Thymus (tissue), 11 donors: ENCODE measurements at regions not wholly inside any gene's neighbourhood (a gene's known extent, or its start where the extent isn't known, plus 50 kb on each side); places are given as distances from the start of the nearest gene placed in this dataset.

Experiments used
- DNase-seq, 9 donors: peaks; one replicate each; pipeline ENCODE4 v3.0.0-alpha.2; 2013; ENCODE audit warnings: low spot score in 9 of 9, low read depth in 6 of 9, missing footprints in 1 of 9
- H3K27ac ChIP-seq, 2 donors: one replicate each; pipeline ENCODE4 v1.5.1; 2013; ENCODE audit warnings: control low read depth in 1 of 2, low read depth in 1 of 2, low read length in 1 of 2, mild to moderate bottlenecking in 1 of 2, moderate library complexity in 1 of 2
- H3K27me3 ChIP-seq, 2 donors: one replicate each; pipeline ENCODE4 v1.5.1; 2013; ENCODE audit warnings: low read length in 1 of 2; ENCODE audit not compliant: control insufficient read depth in 2 of 2, insufficient read depth in 1 of 2
- H3K36me3 ChIP-seq, 2 donors: one replicate each; pipeline ENCODE4 v1.5.1; 2013; ENCODE audit warnings: low read length in 1 of 2, mild to moderate bottlenecking in 1 of 2, moderate library complexity in 1 of 2; ENCODE audit not compliant: control insufficient read depth in 2 of 2, insufficient read depth in 2 of 2
- H3K4me1 ChIP-seq, 2 donors: one replicate each; pipeline ENCODE4 v1.5.1; 2013; ENCODE audit warnings: low read length in 2 of 2; ENCODE audit not compliant: control insufficient read depth in 2 of 2, insufficient read depth in 2 of 2
- H3K4me3 ChIP-seq, 2 donors: one replicate each; pipeline ENCODE4 v1.5.1; 2013; ENCODE audit warnings: low read length in 2 of 2, control low read depth in 1 of 2, mild to moderate bottlenecking in 1 of 2
- H3K9me3 ChIP-seq, 2 donors: one replicate each; pipeline ENCODE4 v1.5.1; 2013; ENCODE audit warnings: low read length in 1 of 2, mild to moderate bottlenecking in 1 of 2; ENCODE audit not compliant: control insufficient read depth in 2 of 2, insufficient read depth in 1 of 2
- WGBS: extraction: QIAGEN DNeasy Blood & Tissue Kit; methylation state at CpG from one replicate; pipeline ENCODE4 v1.1.7; 2013; 5-methylcytosine and 5-hydroxymethylcytosine counted together
- donor health status: healthy.

DNA sequence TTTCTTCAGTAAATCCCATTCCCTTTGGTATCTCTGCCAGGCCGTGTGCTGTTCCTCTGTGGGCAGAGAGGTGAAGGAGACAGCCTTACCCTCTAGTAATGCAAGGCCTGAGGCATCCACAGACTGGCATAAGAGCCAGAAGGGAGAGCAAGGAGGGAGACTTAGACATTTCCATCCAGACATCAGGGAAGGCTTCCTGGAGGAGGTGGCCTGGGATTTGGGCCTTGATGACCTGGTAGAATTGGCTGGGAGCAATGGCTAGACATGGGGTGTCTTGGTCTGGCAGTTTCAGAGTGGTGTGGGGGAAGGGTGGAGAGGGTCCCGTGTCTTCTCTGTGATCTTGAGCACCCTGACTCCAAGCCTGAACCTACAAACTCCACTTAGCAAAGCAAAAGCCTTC lies 81.8 kb downstream of the RHOB start:
- Histone ChIP-seq H3K4me3 (no peak overlapping the region), H3K4me1 (peaks cover 0 to 3% of the 10 kb centered on the region in 2 donors), H3K27me3 (peaks cover 0 to 26% of the 10 kb centered on the region in 2 donors), H3K27ac (no peak overlapping the region), H3K9me3 (no peaks in the 10 kb centered on the region), H3K36me3 (no peaks in the 10 kb centered on the region)
- 88% methylated on average over 2 of the region's 2 CpGs for whole genome bisulfite sequencing
- DNase-seq = no peak

DNA sequence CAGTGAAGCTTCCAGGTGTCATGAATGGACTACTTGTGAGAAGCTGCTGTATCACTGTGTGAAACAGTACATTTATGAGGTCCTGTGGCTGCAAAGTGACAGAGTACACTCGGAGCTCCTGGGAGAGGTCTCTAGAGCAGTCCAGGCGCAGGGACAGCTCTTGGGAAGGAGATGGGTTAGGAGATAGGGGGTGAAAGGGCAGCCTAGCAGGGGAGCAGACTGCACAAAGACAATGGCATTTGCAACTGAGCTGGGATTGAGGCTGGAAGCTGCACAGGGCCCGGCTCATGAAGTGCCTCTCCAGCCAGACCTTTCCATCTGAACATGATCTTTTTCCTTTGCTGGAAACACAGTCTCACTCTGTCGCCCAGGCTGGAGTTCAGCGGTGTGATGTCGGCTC lies 83.6 kb downstream of the RHOB start:
- no peak overlapping the region for H3K27ac ChIP-seq
- DNase-seq = no peak
- peaks cover 0 to 11% of the 10 kb centered on the region in 2 donors for H3K27me3 ChIP-seq
- no peak overlapping the region for H3K4me3 ChIP-seq
- H3K9me3 ChIP-seq = no peaks in the 10 kb centered on the region
- no peaks in the 10 kb centered on the region for H3K4me1 ChIP-seq
- no peaks in the 10 kb centered on the region for H3K36me3 ChIP-seq
- 96% methylated on average over 6 of the region's 6 CpGs for WGBS

DNA sequence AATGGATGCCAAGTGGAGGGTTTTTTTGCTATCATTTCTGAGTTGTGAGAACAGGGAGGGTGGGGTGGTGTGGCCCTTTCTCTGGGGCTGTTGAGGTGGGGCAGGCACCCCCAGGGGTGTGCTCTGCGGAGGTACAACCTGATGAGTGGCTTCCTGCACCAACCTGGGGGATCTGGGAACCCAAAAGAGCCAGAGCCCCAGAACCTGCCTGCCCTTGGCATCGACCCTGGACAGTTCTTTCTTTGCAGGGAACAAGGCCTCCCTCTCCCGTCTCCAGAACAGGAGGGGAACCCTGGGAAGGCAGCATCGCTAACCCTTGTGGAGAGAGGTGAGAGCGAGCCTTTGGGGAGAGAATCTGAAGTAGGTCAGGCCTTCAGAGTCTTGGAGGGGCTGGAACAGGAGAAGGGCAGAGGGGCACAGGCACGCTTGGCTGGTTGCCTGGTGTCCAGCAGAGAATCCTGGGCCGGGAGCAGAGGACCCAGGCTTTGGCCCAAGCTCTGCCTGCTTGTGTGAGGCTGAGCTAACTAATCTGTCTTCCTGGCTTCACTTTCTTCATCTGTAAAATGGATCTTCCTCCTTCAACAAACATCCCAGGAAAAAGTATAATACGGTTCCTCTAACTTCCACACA lies 84.9 kb downstream of the RHOB start:
- DNase-seq = no peak
- Histone ChIP-seq H3K4me3 (no peak overlapping the region), H3K9me3 (no peaks in the 10 kb centered on the region), H3K36me3 (no peaks in the 10 kb centered on the region), H3K27ac (no peak overlapping the region), H3K27me3 (peaks cover 0 to 10% of the 10 kb centered on the region in 2 donors), H3K4me1 (no peaks in the 10 kb centered on the region)
- 85% methylated on average over 8 of the region's 8 CpGs for WGBS

DNA sequence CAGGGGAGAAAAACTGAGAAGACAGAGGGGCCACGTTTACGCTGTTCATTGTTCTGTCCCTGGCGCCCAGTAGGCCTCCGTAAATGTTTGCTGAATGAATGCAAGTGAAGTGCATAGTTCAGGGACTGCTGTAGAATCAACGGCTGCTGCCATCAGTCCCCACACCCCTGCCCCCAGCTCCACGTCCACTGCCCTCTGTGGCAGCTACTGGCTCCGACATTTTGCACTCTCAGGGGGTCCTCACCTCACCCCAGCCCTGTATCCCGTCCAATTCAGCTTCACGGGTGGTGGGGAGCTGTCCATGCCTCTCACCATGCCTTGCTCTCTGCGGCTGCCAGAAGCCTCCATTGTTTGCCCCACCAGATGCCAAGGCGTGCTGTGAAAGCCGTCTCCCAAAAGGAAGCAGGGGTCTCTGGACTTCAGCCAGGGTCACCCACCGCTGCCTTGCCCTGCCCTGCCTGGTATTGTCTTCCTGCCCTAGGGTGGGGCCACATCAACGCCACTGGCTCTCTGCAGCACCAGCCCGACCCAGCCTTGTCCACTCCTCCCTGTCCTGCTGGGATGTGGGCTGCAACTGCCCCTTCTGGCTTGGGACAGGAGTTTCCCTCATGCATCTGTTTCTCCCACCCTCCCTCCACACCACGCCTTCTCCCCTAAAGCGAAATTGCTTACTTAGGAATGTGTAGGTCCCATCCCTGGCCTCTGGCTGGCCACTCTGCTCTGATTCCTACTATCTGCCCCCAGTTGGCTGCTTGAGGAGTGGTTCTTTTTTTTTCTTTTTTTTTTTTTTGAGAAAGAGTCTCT lies 86.0 kb downstream of the RHOB start:
- 87% methylated on average over 17 of the region's 17 CpGs for WGBS
- DNase-seq = no peak

DNA sequence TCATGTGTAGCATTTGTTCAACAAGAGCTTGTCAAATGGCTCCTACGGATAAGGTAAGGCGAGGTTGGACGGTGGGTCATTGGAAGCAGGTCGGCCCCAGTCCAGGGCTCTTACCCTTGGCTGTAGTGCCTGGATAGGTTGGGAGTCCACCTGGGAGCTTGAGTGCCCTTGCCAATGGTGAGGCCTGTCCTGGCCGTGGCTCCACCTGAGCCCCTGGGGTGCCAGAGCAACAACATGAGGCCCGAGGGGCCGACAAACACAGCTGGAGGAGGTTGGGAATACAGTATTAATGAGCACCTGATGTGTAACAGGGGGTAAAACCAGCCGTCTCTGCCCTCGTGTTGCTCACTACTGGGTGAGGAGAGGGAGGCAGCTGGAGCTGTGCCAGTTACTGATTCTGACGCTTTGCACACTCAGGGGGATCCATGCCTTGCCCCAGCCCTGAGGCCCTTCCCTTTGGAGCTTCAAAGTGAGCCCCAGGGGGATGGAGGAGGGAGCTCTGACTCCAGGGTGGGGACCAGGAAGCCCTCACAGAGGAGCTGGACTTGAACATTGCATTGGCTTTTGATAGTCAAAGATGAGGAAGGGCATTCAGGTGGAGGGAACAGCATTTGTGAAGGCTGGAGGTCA lies 87.2 kb downstream of the RHOB start:
- Histone ChIP-seq H3K36me3 (no peaks in the 10 kb centered on the region), H3K4me1 (no peaks in the 10 kb centered on the region), H3K27me3 (peaks cover 0 to 4% of the 10 kb centered on the region in 2 donors), H3K27ac (no peak overlapping the region), H3K9me3 (no peaks in the 10 kb centered on the region), H3K4me3 (no peak overlapping the region)
- DNase-seq = no peak
- 96% methylated on average over 10 of the region's 10 CpGs for WGBS

More for the DNA sequence above, 86.0 kb downstream of the RHOB start:
- Histone ChIP-seq H3K27ac (no peak overlapping the region), H3K4me3 (no peak overlapping the region), H3K4me1 (no peaks in the 10 kb centered on the region), H3K9me3 (no peaks in the 10 kb centered on the region), H3K27me3 (peaks cover 0 to 5% of the 10 kb centered on the region in 2 donors), H3K36me3 (no peaks in the 10 kb centered on the region)

DNA sequence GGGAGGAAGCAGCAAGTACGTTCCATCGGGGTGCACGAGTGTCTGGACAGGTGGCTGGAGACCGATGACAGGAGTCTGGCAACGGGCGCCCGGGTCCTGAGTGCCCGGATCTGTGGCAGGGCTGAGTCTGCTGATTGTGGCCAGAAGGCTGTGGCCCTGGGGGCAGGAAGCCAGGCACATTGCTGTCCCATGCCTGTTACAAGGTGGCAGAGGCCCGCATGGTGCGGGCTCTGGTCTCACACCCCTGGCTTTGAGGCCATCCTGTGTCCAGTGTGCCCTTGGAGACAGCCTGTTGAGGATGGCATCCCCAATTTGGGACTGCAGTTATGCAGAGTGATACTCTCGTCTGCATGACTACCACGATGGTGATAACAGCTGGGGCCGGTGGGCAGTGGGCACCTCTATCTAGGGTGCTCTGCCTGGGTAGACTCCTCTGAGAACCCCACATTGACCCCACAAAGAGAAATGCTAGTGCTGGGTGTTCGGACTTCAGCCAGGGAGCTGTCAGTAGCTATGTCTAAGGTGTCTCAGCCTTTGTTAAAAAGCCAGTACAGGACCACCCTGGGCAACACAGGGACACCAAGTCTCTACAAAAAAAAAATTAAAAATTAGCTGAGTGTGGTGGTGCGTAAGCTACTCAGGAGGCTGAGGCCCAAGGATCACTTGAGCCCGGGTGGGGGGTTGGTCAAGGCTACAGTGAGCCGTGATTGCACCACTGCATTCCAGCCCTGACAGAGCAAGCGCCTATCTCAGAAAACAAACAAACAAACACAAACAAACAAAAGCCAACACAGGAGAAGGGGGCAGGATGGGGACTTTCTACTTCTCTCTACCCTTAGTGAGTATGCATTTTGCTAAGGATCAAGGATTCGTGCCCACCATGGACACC lies 88.3 kb downstream of the RHOB start:
- DNase-seq = no peak
- H3K27ac ChIP-seq = no peak overlapping the region
- no peaks in the 10 kb centered on the region for H3K36me3 ChIP-seq
- peaks cover 0 to 4% of the 10 kb centered on the region in 2 donors for H3K27me3 ChIP-seq
- 97% methylated on average over 19 of the region's 19 CpGs for WGBS
- H3K9me3 ChIP-seq = no peaks in the 10 kb centered on the region
- no peak overlapping the region for H3K4me3 ChIP-seq
- no peaks in the 10 kb centered on the region for H3K4me1 ChIP-seq

DNA sequence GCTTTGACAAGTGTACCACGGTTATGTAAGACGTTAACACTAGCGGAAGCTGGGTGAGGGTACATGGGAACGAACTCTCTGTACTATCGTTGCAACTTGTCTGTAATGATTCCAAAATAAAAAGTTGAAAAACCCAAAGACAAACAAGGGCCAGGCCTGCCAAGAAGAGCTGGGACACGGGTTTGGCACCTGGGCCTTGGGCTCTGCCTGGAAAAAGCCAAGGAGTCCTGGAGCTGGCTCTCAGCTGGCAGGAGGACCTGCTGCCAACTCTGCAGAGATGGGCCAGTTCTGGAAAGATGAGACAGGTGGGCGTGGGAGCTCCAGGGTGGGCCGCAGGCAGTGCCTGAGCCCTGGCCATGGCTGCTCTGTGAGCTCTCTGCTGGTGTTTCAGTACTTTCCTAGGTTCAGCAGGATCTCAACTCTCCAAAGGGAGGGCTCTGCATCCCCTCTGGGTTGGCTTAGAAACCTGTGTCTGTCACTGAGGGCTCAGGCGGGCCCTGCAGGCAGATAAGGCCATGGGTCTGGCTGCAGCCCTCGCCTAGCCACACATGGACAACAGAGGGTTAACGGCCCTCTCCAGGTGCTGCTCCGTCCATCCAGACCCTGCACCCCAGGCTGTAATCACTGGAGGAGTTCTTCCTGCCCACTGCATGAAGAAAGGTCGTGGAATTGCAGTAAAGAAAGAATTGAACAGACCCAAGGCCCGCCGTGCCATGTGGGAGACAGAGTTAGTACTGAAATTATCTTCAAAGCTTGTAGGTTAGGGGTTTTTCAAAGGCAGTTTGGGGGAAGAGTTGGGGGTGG lies 89.9 kb downstream of the RHOB start:
- no peaks in the 10 kb centered on the region for H3K9me3 ChIP-seq
- H3K4me3 ChIP-seq = no peak overlapping the region
- H3K27me3 ChIP-seq = peaks cover 0 to 4% of the 10 kb centered on the region in 2 donors
- H3K27ac ChIP-seq = no peak overlapping the region
- DNase-seq = no peak
- H3K4me1 ChIP-seq = no peaks in the 10 kb centered on the region
- WGBS = 94% methylated on average over 15 of the region's 15 CpGs
- no peaks in the 10 kb centered on the region for H3K36me3 ChIP-seq
